ENCODE measurements at regions not wholly inside any gene's neighbourhood (a gene's known extent, or its start where the extent isn't known, plus 50 kb on each side); places are given as distances from the start of the nearest gene placed in this dataset.

- no peak for TF ChIP-seq CTCF (conservative IDR thresholded peaks at IDR 0.05)
- TF ChIP-seq ZFX (IDR thresholded peaks at IDR 0.05) = no peak
Measured at GRCh38 chr2:4962419-4962818, 729.8 kb upstream of the SOX11 start.

All from C4-2B (cell line).